Transverse colon (tissue), 4 donors: ENCODE measurements at regions not wholly inside any gene's neighbourhood (a gene's known extent, or its start where the extent isn't known, plus 50 kb on each side); places are given as distances from the start of the nearest gene placed in this dataset.

Experiments used
- DNase-seq: peaks from one replicate; pipeline ENCODE4 v3.0.0-alpha.2; 2019
- H3K27ac ChIP-seq, 4 donors: fragments of 200-600 bp; sonication (generic); 2 replicates each; pipeline ENCODE4 v1.5.1; 2016 to 2018; ENCODE audit warnings: inconsistent platforms in 4 of 4
- H3K27me3 ChIP-seq: fragments of 200-600 bp; sonication (generic); 2 replicates; pipeline ENCODE4 v1.5.1; 2017; ENCODE audit warnings: inconsistent platforms
- H3K36me3 ChIP-seq, 4 donors: fragments of 200-600 bp; sonication (generic); 2 replicates each; pipeline ENCODE4 v1.5.1; 2017 to 2019; ENCODE audit warnings: inconsistent platforms in 4 of 4
- H3K4me1 ChIP-seq, 4 donors: fragments of 200-600 bp; sonication (generic); 2 replicates each; pipeline ENCODE4 v1.5.1; 2017 to 2020; ENCODE audit warnings: inconsistent platforms in 4 of 4
- H3K4me3 ChIP-seq, 4 donors: fragments of 200-600 bp; sonication (generic); 1 replicate in 1 of 4; 2 replicates in 3 of 4; pipeline versions ENCODE4 v1.5.1 to v1.6.1; 2017 to 2019; ENCODE audit warnings: inconsistent platforms in 4 of 4
- H3K9me3 ChIP-seq, 2 donors: fragments of 200-600 bp; sonication (generic); 2 replicates each; pipeline ENCODE4 v1.5.1; 2017 to 2019; ENCODE audit warnings: inconsistent platforms in 2 of 2
- CTCF ChIP-seq, 5 experiments: fragments of 200-600 bp in 3 of 5; fragments of 450-650 bp in 2 of 5; sonication (generic) in 3 of 5; IDR thresholded peaks; 1 replicate in 2 of 5; 2 replicates in 3 of 5; pipeline ENCODE4 v1.5.1; 2016 to 2017; ENCODE audit warnings: antibody characterized with exemption in 5 of 5, inconsistent platforms in 3 of 5, mild to moderate bottlenecking in 2 of 5, moderate library complexity in 1 of 5
- EP300 ChIP-seq: sonication (generic); formaldehyde crosslinking; IDR thresholded peaks from one replicate; pipeline ENCODE4 v1.6.1; 2017; ENCODE audit warnings: antibody characterized with exemption, low read depth
- POLR2A ChIP-seq: fragments of 450-650 bp; IDR thresholded peaks from one replicate; pipeline ENCODE4 v1.6.1; 2016; ENCODE audit warnings: antibody characterized with exemption, mild to moderate bottlenecking, moderate library complexity
- POLR2AphosphoS5 ChIP-seq, 3 donors: sonication (generic); formaldehyde crosslinking; IDR thresholded peaks; one replicate each; pipeline ENCODE4 v1.6.1; 2016; ENCODE audit warnings: antibody characterized with exemption in 3 of 3
- WGBS, 2 donors: methylation state at CpG; one replicate each; pipeline ENCODE4 v1.1.5; 2018; ENCODE audit warnings: low coverage in 1 of 2; 5-methylcytosine and 5-hydroxymethylcytosine counted together
- in situ Hi-C, 4 donors: fragments of 200-750 bp; cut with MboI; loops; one replicate each; pipeline versions ENCODE4 v1.15.0 to v1.15.1; 2017; ENCODE audit warnings: low sequenced_read_pairs in 3 of 4, low pct_ligation_motif_present in 1 of 4, low pct_unique_long_range_greater_than_20kb in 1 of 4
- intact Hi-C: fragments of 100-400 bp; cut with DNase I; formaldehyde crosslinking; loops from one replicate; pipeline ENCODE4 v1.15.1; 2023; ENCODE audit warnings: low total_unique reads

- no peak for DNase-seq
- no peaks in the 10 kb centered on the region for H3K9me3 ChIP-seq
- H3K36me3 ChIP-seq = no peaks in the 10 kb centered on the region
- TF ChIP-seq POLR2A (no peak), EP300 (no peak)
- no peaks in the 10 kb centered on the region for H3K4me1 ChIP-seq
- H3K27me3 ChIP-seq = no peaks in the 10 kb centered on the region
- intact Hi-C loops (no loop called here), in situ Hi-C loops (loop anchor here in 1 of 4 donors (25.0 kb wide), 2 partner anchors 250 to 375 kb away; partner anchors contain the start of gene RAP2C)
- no peak overlapping the region for H3K4me3 ChIP-seq
- no peak overlapping the region for H3K27ac ChIP-seq
Observed at GRCh38 chrX:131837325-131837724, 185.8 kb upstream of the STK26 start.

GRCh38 chrX:131840799-131841495, 182.2 kb upstream of the STK26 start:
- Histone ChIP-seq H3K9me3 (no peaks in the 10 kb centered on the region), H3K4me3 (no peak overlapping the region), H3K27me3 (no peaks in the 10 kb centered on the region), H3K4me1 (no peaks in the 10 kb centered on the region), H3K36me3 (no peaks in the 10 kb centered on the region), H3K27ac (no peak overlapping the region)
- intact Hi-C loops = no loop called here
- no peak for DNase-seq
- no peak for TF ChIP-seq CTCF (IDR thresholded peaks at IDR 0.05)
- no peak for TF ChIP-seq POLR2AphosphoS5 (IDR thresholded peaks at IDR 0.05)
- TF ChIP-seq POLR2A = no peak
- TF ChIP-seq EP300 = no peak
- in situ Hi-C loops = loop anchor here in 3 of 4 donors (5.0 to 25.0 kb wide), 4 partner anchors 164 to 774 kb away; partner anchors contain the start of gene RAP2C (in 1 of the 3)
- 55% methylated on average over 24 of the region's 24 CpGs; no CpG with 5 or more reads in 1 of the 2 donors for WGBS, 2 donors

- no peaks in the 10 kb centered on the region for H3K27me3 ChIP-seq
- DNase-seq = peak; percentile 17
- intact Hi-C loops (no loop called here), in situ Hi-C loops (loop anchor here in 3 of 4 donors (5.0 to 25.0 kb wide), 4 partner anchors 164 to 773 kb away; partner anchors contain the start of gene RAP2C (in 1 of the 3))
- H3K4me1 ChIP-seq = no peaks in the 10 kb centered on the region
- TF ChIP-seq EP300 (no peak), CTCF (IDR thresholded peaks at IDR 0.05) (peak; percentile 61 to 90 (median 69)), POLR2AphosphoS5 (IDR thresholded peaks at IDR 0.05) (no peak), POLR2A (no peak)
- H3K9me3 ChIP-seq = no peaks in the 10 kb centered on the region
- no peak overlapping the region for H3K27ac ChIP-seq
- WGBS, 2 donors = 49 to 50% methylated on average over 2 to 31 of the region's 31 CpGs
- H3K4me3 ChIP-seq = no peak overlapping the region
- H3K36me3 ChIP-seq = no peaks in the 10 kb centered on the region
Observed at GRCh38 chrX:131841496-131842437, 181.3 kb upstream of the STK26 start.

- intact Hi-C loops (no loop called here), in situ Hi-C loops (loop anchor here in 3 of 4 donors (5.0 to 25.0 kb wide), 4 partner anchors 167 to 771 kb away; partner anchors contain the start of gene RAP2C (in 1 of the 3))
- no peak for TF ChIP-seq EP300
- no peak for TF ChIP-seq POLR2A
- TF ChIP-seq CTCF (IDR thresholded peaks at IDR 0.05) = no peak
- no peak for TF ChIP-seq POLR2AphosphoS5 (IDR thresholded peaks at IDR 0.05)
- no peak overlapping the region for H3K27ac ChIP-seq
- no peaks in the 10 kb centered on the region for H3K36me3 ChIP-seq
- H3K4me3 ChIP-seq = no peak overlapping the region
- no peaks in the 10 kb centered on the region for H3K9me3 ChIP-seq
- H3K27me3 ChIP-seq = no peaks in the 10 kb centered on the region
- H3K4me1 ChIP-seq = no peaks in the 10 kb centered on the region
- no peak for DNase-seq
Observed at GRCh38 chrX:131843987-131844386, 179.1 kb upstream of the STK26 start.
